HG03571 (cell line): ENCODE measurements at regions not wholly inside any gene's neighbourhood (a gene's known extent, or its start where the extent isn't known, plus 50 kb on each side); places are given as distances from the start of the nearest gene placed in this dataset.

Source experiments
- ATAC-seq: cut with Tn5 transposase; IDR thresholded peaks from one replicate; pipeline ENCODE4 v1.9.1; 2021; ENCODE audit not compliant: unreplicated experiment

DNA sequence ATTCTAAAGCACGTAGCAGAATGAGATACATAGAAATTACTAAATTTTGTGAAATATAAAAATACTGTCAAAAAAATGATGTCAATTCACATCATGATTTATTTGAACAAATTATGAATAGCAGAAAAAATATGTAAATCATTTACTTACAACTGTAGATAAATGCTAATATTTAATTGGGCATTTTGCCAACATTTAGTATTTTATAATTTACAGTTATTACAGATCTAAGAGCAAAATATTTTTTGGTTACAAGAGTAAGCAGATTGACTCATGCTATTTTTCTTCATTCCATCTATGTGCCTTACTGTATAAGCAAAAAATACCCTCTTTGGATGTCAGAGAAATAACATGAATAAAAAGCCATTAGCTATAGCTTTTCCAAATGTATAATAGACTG is 282.3 kb upstream of the RGS18 start:
- no peak for ATAC-seq

DNA sequence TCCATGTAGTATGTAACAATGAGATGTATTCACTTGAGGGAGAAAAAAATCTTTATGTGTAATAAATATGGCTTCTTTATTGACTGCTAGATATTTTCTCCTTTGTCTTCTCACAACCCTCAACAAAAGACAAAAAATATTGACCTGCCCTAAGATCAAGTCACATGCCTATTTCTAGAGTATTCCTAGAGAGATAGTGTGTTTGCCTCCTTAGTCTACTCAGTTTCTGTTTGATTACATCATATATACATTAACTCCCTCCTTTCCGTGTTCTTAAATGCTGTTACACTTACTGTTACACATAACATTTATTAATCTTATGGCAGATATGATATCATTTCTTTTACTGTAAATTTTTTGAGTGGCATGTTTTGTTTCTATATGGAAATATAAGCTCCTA is 281.6 kb upstream of the RGS18 start:
- ATAC-seq: no peak

DNA sequence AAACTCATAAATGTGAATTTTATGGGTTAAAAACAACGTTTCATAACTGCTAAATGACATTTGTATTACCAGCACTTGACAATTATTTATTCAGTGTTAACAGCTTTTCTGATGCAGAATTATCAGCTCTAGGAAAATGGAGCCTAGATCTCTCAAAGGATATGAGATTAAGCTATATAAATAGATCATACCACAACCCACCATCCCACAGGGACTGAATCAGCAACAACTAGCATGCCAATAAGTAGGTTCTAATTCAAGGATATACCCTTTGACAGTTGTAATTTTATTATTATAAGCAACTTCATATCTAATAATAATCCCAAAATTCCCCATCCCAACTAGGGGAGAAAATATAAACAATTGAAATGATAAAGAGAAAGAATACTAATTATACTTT is 275.4 kb upstream of the RGS18 start:
- ATAC-seq: no peak

DNA sequence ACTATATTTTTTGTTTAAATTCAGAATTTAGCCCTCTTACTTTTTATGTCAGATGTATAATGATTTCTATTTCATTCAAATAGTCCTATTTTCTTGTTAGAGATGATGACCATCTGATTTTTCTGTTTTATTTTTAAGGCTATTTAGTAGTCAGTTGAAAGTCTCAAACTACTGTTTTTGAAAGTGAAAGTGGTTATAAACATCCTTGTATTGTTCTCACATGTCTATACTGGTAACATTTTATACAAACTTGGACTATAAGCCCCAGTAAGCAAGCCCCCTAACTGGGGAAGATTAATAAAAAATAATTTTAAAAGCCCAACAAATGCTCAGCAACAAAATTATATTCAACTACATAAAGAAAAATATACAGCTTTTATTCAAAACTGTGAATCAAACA is 271.3 kb upstream of the RGS18 start:
- ATAC-seq: peak; percentile 63

DNA sequence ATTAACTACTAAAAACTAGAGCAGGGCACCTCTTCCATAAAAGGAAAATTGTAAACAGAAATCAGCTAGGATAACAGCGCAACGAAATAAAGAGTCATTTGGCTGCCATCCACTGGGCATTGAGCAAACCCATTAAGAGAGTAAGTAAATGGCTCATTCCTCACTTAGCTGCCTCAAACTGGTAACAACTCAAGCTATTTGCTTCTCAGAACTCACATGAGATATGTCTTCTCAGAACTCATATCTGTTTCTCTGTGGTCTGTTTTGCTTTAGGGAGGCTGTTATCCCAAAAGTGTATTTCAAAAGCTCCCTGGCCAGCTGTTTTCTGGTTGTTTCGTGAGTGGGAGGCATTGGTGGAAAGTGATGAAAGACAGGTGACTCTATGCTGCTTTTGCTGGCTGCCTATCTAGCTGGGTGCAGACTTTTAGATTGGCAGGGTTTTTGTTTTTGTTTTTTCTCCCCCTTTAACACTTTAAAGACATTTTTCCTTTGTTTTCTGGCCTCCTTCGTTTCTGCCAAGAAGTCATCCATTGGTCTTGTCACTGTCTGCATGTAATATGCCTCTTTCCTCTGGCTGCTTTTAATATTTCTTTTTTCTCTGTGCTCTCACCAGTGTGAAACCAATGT is 269.2 kb upstream of the RGS18 start:
- no peak for ATAC-seq

DNA sequence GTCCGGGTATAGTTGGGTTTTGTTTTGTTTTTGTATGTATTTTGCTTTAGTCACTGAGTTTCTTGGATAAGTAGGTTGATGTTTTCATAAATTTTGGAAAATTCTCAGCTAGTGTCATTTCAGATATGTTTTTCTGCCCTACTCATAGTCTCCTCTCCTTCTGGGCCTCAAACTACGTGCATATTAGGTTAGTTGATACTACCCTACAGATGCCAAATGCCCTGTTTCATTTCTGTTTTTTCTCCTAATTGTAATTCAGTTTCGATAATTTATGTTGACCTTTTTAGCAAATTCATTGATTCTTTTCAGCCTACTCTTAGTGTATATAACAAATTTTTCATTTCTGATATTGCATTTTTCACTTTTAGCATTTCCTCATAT is 268.6 kb upstream of the RGS18 start:
- ATAC-seq: no peak

DNA sequence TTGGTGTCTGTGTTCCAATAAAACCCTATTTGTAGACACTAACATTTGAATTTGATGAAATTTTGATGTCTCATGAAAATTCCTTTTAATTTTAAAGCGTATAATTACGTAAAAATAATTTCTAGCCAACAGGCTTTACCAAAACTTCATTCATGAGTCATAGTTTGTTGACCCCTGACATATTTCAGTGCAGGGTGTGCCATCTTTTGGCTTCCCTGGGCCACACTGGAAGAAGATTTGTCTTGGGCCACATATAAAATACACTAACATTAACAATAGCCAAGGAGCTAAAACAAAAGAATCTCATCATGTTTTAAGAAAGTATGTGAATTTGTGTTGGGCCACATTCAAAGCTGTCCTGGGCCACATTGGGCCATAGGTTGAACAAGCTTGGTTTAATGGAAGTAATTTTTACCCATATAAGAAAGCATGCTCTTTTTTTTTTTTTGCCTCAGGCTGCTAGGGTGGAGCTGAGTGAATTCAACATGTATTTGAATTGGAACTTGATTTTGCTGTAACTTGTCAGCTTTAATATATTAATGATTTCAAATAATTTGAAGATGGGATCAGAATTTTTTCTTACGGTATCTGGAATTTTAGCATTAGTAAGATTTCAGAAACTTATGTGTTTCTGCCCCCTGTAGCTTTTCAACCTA is 267.7 kb upstream of the RGS18 start:
- no peak for ATAC-seq

DNA sequence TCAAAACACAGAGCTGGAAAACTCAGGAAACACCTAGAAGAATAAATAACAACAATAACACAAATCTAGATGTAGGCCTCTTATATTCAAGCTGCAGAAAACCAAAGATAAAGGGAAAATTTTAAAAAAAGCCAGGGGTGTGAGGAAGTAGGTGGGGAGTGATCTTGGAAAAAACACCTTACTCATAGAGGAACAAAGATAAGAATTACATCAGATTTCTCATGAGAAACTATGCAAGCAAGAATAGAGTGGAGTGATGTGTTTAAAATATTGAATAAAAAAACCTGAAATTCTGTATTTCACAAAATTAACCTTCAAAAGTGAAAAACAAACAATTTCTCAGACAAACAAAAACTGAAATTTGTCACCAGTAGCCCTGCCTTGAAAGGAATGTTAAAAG is 265.5 kb upstream of the RGS18 start:
- ATAC-seq: no peak

DNA sequence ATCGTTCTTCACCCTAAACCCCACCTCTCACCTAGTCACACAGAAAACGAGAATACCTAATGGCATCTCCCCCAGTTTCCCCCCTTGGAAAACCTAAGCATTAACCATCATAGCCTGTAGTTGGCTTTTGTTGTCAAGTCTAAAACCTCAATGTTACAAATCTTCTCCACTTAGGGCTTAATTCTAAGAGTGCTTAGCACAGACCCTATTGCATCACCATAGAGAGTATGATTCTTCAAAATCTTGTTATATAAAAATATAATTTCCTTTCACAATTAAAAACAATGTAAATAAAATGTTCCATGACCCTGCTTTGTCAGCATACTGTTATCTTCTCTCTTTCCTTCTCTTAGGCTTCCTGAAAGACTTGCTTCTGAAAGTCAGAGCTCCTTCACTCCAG is 263.2 kb upstream of the RGS18 start:
- ATAC-seq: no peak

DNA sequence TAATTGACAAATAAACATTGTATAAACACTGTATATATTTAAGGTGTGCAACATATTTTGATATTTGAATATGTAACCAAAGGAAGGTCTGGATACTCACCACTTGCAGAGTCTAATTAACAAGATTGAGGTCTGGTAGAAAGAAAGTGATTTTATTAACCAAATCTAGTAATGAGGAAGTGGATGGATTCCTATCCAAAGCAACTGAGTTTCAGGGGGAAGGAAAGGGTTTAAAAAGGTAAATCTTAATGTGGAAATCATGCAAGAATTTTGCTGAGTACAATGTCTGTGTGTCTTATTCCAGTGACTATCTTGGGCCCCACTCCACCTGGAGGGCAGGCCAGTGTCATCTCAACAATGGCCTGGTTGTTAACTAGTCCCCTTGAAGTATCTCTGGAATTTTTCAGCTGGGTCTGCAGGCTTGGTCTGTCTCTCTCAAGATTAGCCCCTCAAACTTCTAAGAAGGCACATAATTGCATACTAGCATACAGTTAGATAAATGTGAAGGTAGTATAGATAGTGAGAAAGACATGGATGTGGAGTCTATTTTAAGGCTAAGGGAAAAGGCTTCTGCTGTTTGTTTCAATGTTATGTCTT is 262.7 kb upstream of the RGS18 start:
- ATAC-seq: no peak

DNA sequence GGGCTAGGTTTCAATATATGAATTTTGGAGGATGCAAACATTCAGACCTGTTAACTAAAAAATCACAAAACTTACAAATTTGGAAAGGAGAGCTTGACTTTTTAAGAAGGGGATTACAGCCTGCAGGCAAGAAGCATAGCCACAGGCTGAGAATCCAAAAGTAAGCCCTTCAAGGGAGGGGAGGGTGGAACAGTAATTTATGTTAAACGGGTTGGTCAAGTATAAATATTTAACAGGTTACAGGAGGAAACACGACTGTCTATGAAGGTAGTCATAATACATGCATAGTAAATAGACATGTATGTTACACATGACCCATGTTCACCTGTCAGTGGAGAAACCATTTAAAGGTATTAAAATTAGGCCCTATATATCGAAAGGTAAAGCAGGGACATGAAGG is 261.1 kb upstream of the RGS18 start:
- ATAC-seq: no peak

DNA sequence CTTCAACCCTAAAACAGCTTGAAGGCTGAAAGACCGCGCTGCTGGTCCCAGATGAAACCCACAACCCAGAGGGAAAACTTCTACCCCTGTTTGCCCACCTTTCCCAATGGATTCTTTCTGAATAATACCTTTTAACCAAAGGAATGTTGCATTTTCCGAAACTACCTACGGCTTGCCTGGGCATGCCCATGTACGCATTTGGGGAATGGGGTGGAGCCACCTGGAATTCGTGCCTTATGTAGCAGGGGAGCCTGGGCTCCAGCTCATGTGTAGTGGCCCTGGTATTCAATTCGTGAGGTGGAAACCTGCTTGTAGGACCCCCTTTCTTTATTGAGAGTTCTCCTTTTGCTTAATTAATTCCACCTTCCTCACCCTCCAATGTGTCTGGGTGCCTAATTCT is 256.6 kb upstream of the RGS18 start:
- ATAC-seq: no peak

DNA sequence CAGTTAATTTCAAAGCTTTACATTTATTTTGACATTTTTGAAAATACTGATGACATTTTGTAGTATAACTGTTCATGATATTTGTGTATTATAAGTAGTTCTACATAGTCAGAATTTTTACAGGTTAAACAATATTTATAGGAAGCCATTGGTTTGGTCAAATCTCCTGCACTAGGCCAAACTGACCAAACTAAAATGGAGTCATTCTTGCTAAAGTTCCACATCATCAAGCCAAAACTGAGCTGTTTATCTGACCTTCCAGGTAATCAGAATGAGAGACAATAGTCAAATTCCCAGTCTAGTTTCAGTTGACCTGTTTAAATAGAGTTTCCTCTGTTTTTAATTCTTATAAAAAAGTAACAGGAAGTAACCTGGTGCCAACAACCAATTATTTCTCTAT is 253.3 kb upstream of the RGS18 start:
- ATAC-seq: no peak

DNA sequence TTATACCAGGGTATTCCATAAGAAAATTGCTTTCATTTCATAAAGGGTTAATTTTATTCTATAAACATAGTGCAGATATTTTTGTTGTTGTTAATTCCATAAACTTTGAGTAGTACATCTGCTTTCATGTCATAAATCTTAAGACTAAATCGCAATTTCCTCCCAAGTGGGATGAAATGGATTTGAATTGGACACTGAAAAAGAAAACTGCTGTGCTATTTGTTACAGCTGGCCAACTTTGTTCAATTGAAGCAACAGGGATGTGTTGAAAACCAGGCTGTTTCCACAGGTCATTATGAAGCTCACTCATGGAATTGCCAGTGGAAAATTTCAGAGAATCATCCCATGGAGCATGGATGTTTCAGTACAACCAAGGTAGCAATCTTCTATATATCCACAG is 252.5 kb upstream of the RGS18 start:
- ATAC-seq: no peak

DNA sequence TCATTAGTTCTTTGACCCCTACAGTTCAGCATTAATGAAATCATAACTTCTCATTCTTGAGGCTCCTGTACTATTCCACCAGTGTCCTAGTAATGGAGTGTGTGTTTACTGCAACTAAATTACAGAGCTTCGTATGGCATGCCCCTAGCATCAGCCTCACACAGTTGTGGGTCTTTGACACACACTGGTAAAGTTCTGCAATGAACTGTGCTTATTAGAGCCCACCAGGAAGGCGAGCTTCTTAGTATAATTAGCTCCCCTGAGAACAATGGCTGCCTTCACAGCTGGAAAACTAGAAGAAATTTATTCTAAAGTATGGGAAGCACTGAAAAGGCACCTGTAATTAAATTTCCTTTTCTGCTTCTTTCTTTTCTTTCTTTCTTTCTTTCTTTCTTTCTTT is 251.1 kb upstream of the RGS18 start:
- no peak for ATAC-seq

DNA sequence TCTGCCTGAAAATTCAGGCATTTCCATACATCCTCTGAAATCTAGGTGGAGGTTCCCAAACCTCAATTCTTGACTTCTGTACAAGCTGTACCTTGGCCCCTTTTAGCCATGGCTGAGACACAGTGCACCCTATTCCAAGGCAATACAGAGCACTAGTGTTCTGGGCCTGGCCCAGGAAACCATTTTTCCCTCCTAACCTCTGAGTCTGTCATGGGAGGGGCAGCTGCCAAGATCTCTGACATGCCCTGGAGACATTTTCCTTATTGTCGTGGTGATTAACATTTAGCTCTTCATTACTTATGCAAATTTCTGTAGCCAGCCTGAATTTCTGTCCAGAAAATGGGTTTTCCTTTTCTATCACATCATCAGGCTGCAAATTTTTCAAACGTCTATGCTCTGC is 248.0 kb upstream of the RGS18 start:
- no peak for ATAC-seq

DNA sequence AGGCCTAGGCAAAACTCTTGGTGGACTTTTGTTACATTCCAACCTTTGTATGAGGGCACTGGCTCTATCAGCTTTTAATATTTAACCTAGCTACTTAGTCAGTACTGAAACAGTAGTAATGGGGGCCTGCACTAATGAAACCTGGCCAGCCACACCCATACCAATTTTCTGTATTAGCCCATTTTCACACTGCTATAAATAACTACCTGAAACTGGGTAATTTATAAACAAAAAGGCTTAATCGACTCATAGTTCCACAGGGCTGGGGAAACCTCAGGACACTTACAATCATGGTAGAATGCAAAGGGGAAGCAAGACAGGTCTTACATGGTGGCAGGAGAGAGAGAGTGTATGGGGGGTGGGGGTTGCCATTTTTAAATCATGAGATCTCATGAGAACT is 245.7 kb upstream of the RGS18 start:
- ATAC-seq: peak; percentile 56

DNA sequence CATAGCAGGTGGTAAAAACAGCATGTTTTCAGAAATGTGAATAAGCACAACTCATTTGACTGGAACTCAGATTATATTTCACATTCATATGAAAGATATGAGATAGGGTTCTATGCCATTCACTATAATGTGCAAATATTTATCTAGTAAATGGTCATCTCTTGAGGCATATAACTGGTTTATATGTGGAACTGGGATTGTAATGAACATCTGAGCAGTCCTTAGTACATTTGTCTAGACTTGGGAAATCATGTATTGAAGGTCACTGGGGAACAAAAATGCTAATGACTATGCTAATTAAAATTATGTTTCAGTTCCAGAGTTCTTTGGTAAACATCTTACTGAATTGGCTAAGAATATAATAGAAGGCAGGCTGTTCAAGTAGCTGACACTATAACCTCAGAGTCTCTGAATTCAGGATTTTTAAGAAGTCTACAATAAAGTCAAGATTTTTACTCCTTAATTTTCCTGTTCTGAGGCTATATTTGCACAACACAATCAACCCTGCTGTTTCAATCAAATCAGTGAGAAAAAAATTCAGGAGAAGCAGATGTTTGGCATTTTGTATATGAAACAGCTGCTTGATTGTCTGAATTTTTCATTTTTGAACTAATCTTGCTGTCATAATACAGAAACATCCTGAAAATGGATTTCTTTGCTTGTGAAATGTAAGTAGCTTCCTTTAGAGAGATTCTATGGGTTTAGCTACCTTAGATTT is 244.8 kb upstream of the RGS18 start:
- ATAC-seq: no peak

DNA sequence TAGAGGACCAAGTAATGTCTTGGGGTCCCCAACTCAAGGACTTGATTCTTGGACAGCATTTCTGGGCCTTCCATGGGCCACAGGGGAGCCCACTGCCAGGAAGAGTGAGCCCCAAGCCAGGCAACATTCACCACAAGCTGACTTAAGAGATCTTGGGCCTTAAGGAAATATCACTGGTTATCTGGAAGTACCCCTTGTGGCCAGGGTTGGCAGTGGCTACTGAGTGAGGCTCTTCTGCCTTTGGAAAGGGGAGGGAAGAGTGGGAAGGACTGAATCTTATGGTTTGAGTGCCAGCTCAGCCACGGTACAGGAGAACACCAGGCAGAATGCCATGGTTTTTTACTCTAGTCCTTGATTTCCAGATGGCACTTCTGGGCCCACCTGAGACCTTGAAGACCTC is 228.9 kb upstream of the RGS18 start:
- ATAC-seq: no peak

DNA sequence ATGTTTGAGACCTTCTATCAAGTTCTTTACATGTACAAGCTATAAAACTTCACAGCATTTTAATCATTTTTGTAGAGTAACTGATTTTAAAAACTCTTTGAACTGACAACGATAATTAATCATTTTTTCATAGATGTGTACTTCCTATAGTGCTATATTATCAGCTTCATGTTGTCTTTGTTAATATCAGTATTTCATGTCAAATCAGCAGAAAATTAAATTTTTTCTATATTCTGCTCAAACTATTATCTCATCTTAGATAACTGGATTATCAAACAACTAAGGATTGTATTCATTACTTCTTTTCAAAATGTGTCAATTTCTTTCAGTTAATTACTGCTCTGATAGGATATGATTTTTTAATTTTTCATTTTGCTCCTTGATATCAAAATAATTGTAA is 214.6 kb upstream of the RGS18 start:
- ATAC-seq: no peak

DNA sequence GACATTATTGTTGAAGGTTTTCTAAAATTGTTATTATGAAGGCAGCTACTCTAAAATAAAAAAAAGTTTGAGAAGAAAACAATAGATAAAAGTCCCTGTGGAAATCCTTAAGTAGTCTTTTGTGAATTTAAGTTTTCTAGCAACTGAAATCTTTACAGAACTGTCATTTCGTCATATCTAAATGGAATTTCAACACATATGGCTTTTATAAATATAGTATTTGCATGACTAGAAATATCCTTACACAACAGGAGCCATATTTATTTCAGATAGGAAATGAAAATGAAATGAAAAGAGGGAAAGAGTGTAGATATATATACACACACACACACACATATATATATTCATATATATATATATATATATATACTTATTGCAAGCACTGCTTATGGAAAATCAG is 204.7 kb upstream of the RGS18 start:
- no peak for ATAC-seq

DNA sequence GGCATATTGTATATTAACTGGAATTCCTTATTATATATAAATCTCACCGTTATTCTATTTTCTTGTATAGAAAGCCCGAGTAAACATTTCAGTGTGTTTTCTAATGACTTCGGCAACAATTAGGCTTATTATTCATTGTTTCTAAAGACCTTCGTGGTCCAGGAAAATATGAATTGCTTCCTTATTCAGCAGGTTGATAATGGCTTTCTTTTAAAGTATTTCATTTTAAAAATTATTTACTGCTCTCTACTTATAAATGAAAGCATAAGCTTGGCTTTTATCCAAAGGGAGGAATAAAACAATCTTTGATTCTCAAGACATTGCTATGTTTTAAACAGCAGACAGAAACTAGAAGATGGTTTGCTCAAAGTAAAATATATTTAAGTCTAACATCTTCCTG is 198.4 kb upstream of the RGS18 start:
- no peak for ATAC-seq
